ENCODE measurements at regions not wholly inside any gene's neighbourhood (a gene's known extent, or its start where the extent isn't known, plus 50 kb on each side); places are given as distances from the start of the nearest gene placed in this dataset.

GRCh38 chr11:80771017-80771416, 1330.2 kb upstream of the TENM4 start:
- Histone ChIP-seq H3K4me1 (ENCODE audit: control insufficient read depth in 5 of 5, insufficient read depth in 5 of 5, low read length in 5 of 5) (no peaks in the 10 kb centered on the region), H3K27me3 (ENCODE audit: control insufficient read depth in 5 of 5, insufficient read depth in 4 of 5, low read length in 5 of 5) (no peaks in the 10 kb centered on the region), H3K36me3 (ENCODE audit: control insufficient read depth in 5 of 5, insufficient read depth in 5 of 5, low read length in 5 of 5) (no peaks in the 10 kb centered on the region), H3K4me3 (ENCODE audit: low read depth in 1 of 5, low read length in 5 of 5) (no peak overlapping the region), H3K9ac (ENCODE audit: low read length in 5 of 5) (no peak overlapping the region), H3K9me3 (ENCODE audit: control insufficient read depth in 5 of 5, low read length in 5 of 5) (no peaks in the 10 kb centered on the region), H3K27ac (ENCODE audit: low read depth, low read length) (no peak overlapping the region)

DNA sequence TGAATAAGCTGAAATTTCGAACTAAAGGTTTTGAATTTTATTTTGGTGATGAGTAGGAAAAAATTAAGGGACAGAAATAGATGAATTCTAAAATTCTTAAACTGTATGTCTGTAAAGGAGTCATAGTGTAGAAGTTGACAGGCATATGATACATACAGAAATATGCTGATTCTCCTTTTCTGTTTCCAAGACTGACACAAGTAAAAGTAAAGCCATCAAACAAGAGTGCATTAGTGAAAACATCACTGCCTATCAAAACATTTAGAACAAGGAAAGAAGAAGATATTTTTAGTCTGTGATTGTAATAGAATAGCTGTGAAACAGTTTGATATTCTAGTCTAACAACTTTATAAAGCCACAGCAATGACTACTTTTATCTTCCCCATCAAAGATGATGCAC, 1318.0 kb upstream of the TENM4 start:
- H3K9me3 ChIP-seq (ENCODE audit: control insufficient read depth in 5 of 5, low read length in 5 of 5): no peaks in the 10 kb centered on the region
- no peak overlapping the region for H3K27ac ChIP-seq (ENCODE audit: low read depth, low read length)
- H3K4me1 ChIP-seq (ENCODE audit: control insufficient read depth in 5 of 5, insufficient read depth in 5 of 5, low read length in 5 of 5): no peaks in the 10 kb centered on the region
- no peaks in the 10 kb centered on the region for H3K36me3 ChIP-seq (ENCODE audit: control insufficient read depth in 5 of 5, insufficient read depth in 5 of 5, low read length in 5 of 5)
- no peak overlapping the region for H3K9ac ChIP-seq (ENCODE audit: low read length in 5 of 5)
- no peak overlapping the region for H3K4me3 ChIP-seq (ENCODE audit: low read depth in 1 of 5, low read length in 5 of 5)
- H3K27me3 ChIP-seq (ENCODE audit: control insufficient read depth in 5 of 5, insufficient read depth in 4 of 5, low read length in 5 of 5): no peaks in the 10 kb centered on the region

GRCh38 chr11:80748207-80748925, 1307.5 kb upstream of the TENM4 start:
- no peak overlapping the region for H3K27ac ChIP-seq (ENCODE audit: low read depth, low read length)
- no peaks in the 10 kb centered on the region for H3K27me3 ChIP-seq (ENCODE audit: control insufficient read depth in 5 of 5, insufficient read depth in 4 of 5, low read length in 5 of 5)
- no peaks in the 10 kb centered on the region for H3K36me3 ChIP-seq (ENCODE audit: control insufficient read depth in 5 of 5, insufficient read depth in 5 of 5, low read length in 5 of 5)
- no peaks in the 10 kb centered on the region for H3K4me1 ChIP-seq (ENCODE audit: control insufficient read depth in 5 of 5, insufficient read depth in 5 of 5, low read length in 5 of 5)
- H3K9ac ChIP-seq (ENCODE audit: low read length in 5 of 5): no peak overlapping the region
- no peak overlapping the region for H3K4me3 ChIP-seq (ENCODE audit: low read depth in 1 of 5, low read length in 5 of 5)
- H3K9me3 ChIP-seq (ENCODE audit: control insufficient read depth in 5 of 5, low read length in 5 of 5): no peaks in the 10 kb centered on the region

DNA sequence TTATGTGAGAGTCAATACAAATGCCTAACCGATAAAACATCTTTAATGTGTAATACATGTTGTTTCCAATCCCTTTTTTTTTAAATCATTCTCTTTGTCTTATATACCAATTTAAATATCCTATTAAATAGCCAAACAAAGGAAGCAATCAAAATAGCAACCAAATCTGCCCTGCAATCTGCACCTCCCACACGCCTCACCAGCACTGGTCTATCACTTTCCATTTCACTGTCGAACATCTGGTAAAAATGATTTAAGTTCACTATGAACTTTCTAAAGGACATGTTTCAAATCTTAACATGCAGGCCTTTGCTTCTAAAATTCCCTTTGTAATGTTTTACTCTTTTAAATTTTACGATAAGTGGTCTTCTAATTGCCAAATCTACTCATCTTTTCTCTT, 1305.5 kb upstream of the TENM4 start:
- Histone ChIP-seq H3K9ac (ENCODE audit: low read length in 5 of 5) (no peak overlapping the region), H3K9me3 (ENCODE audit: control insufficient read depth in 5 of 5, low read length in 5 of 5) (no peaks in the 10 kb centered on the region), H3K27ac (ENCODE audit: low read depth, low read length) (no peak overlapping the region), H3K36me3 (ENCODE audit: control insufficient read depth in 5 of 5, insufficient read depth in 5 of 5, low read length in 5 of 5) (no peaks in the 10 kb centered on the region), H3K4me3 (ENCODE audit: low read depth in 1 of 5, low read length in 5 of 5) (no peak overlapping the region), H3K4me1 (ENCODE audit: control insufficient read depth in 5 of 5, insufficient read depth in 5 of 5, low read length in 5 of 5) (no peaks in the 10 kb centered on the region), H3K27me3 (ENCODE audit: control insufficient read depth in 5 of 5, insufficient read depth in 4 of 5, low read length in 5 of 5) (no peaks in the 10 kb centered on the region)

DNA sequence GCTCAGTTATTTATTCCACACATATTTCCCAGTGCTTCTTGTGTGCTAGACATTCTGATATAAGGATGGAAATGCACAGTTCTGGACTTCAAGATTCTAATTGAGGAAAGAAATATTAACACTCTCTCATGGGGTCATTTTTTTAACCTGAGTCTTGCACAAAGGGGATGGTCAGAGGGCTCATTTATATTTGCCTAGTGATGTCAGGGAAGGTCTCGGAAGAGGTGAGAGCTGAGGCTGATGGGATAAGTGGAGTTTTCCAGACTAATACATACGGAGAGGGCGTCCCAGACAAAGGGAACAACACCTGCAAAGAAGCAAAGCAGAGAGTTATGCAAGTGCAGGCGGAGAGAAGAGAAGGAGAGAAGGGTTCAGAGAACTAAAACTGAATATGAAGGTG, 1304.6 kb upstream of the TENM4 start:
- H3K27ac ChIP-seq (ENCODE audit: low read depth, low read length): no peak overlapping the region
- no peak overlapping the region for H3K4me3 ChIP-seq (ENCODE audit: low read depth in 1 of 5, low read length in 5 of 5)
- H3K9me3 ChIP-seq (ENCODE audit: control insufficient read depth in 5 of 5, low read length in 5 of 5): no peaks in the 10 kb centered on the region
- no peaks in the 10 kb centered on the region for H3K27me3 ChIP-seq (ENCODE audit: control insufficient read depth in 5 of 5, insufficient read depth in 4 of 5, low read length in 5 of 5)
- H3K36me3 ChIP-seq (ENCODE audit: control insufficient read depth in 5 of 5, insufficient read depth in 5 of 5, low read length in 5 of 5): no peaks in the 10 kb centered on the region
- no peak overlapping the region for H3K9ac ChIP-seq (ENCODE audit: low read length in 5 of 5)
- no peaks in the 10 kb centered on the region for H3K4me1 ChIP-seq (ENCODE audit: control insufficient read depth in 5 of 5, insufficient read depth in 5 of 5, low read length in 5 of 5)

DNA sequence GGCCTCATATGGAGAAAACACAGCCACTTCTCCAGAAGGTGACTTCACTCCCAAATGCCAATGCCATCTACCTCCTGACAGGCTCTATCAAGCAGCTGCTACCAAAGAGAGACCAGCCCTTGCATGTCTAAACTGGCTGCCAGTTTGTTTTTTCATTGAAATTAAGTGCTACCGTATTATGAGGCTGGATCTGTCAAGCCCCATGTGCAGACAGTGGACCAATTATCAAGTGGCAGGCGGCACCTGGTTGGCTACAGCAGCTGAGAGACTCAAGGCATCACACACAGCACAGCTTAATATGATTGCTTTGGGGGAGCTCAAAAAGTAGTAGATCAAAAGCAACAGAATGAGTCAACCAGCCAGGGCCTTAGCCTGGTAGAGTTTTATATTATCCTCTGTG, 1293.0 kb upstream of the TENM4 start:
- Histone ChIP-seq H3K9me3 (ENCODE audit: control insufficient read depth in 5 of 5, low read length in 5 of 5) (no peaks in the 10 kb centered on the region), H3K27ac (ENCODE audit: low read depth, low read length) (no peak overlapping the region), H3K36me3 (ENCODE audit: control insufficient read depth in 5 of 5, insufficient read depth in 5 of 5, low read length in 5 of 5) (no peaks in the 10 kb centered on the region), H3K9ac (ENCODE audit: low read length in 5 of 5) (no peak overlapping the region), H3K4me3 (ENCODE audit: low read depth in 1 of 5, low read length in 5 of 5) (no peak overlapping the region), H3K27me3 (ENCODE audit: control insufficient read depth in 5 of 5, insufficient read depth in 4 of 5, low read length in 5 of 5) (no peaks in the 10 kb centered on the region), H3K4me1 (ENCODE audit: control insufficient read depth in 5 of 5, insufficient read depth in 5 of 5, low read length in 5 of 5) (no peaks in the 10 kb centered on the region)

DNA sequence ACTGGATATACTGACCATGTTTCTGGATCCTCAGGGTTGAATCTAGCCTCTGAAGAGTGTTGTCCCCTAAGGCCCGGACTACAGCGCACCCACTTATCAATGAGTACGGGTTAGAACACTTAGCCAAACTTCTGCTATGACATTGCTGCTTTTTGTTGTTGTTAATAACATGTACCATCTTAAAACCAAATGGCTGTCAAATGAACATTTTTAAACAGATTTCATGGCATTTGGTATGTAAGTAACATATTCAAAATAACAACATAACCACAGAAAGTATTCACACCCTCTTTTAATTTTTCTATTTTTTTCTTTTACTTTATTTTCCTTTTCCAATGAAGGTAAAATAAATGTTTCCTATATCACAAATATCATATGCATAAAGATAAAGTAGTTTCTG, 1292.5 kb upstream of the TENM4 start:
- Histone ChIP-seq H3K36me3 (ENCODE audit: control insufficient read depth in 5 of 5, insufficient read depth in 5 of 5, low read length in 5 of 5) (no peaks in the 10 kb centered on the region), H3K9me3 (ENCODE audit: control insufficient read depth in 5 of 5, low read length in 5 of 5) (no peaks in the 10 kb centered on the region), H3K27ac (ENCODE audit: low read depth, low read length) (no peak overlapping the region), H3K4me1 (ENCODE audit: control insufficient read depth in 5 of 5, insufficient read depth in 5 of 5, low read length in 5 of 5) (no peaks in the 10 kb centered on the region), H3K4me3 (ENCODE audit: low read depth in 1 of 5, low read length in 5 of 5) (no peak overlapping the region), H3K27me3 (ENCODE audit: control insufficient read depth in 5 of 5, insufficient read depth in 4 of 5, low read length in 5 of 5) (no peaks in the 10 kb centered on the region), H3K9ac (ENCODE audit: low read length in 5 of 5) (no peak overlapping the region)

DNA sequence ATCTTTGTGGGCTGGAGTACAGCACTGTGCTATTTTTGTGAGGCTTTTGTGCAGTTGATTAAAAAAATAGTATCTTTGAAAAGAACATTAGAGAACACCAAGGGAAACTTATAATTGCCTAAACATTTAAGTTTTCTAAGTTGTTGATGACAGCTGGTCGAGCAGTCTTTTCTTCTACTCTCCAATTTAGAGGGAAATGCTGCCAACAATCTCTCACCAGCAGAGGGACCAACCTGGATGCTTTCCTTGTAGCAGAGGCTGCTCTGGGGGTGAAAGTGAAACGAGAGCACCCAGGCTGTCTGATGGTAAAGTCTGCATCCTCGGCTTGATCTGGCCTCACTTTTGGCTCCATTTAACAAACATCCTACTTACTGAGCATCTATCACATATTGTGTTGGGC, 1286.5 kb upstream of the TENM4 start:
- Histone ChIP-seq H3K27me3 (ENCODE audit: control insufficient read depth in 5 of 5, insufficient read depth in 4 of 5, low read length in 5 of 5) (no peaks in the 10 kb centered on the region), H3K9me3 (ENCODE audit: control insufficient read depth in 5 of 5, low read length in 5 of 5) (no peaks in the 10 kb centered on the region), H3K27ac (ENCODE audit: low read depth, low read length) (no peak overlapping the region)

GRCh38 chr11:80726236-80726635, 1285.4 kb upstream of the TENM4 start:
- Histone ChIP-seq H3K9me3 (ENCODE audit: control insufficient read depth in 5 of 5, low read length in 5 of 5) (no peaks in the 10 kb centered on the region), H3K27ac (ENCODE audit: low read depth, low read length) (no peak overlapping the region), H3K36me3 (ENCODE audit: control insufficient read depth in 5 of 5, insufficient read depth in 5 of 5, low read length in 5 of 5) (no peaks in the 10 kb centered on the region), H3K4me1 (ENCODE audit: control insufficient read depth in 5 of 5, insufficient read depth in 5 of 5, low read length in 5 of 5) (peaks cover 0 to 6% (median 0%) of the 10 kb centered on the region in 5 donors), H3K27me3 (ENCODE audit: control insufficient read depth in 5 of 5, insufficient read depth in 4 of 5, low read length in 5 of 5) (no peaks in the 10 kb centered on the region), H3K9ac (ENCODE audit: low read length in 5 of 5) (no peak overlapping the region), H3K4me3 (ENCODE audit: low read depth in 1 of 5, low read length in 5 of 5) (no peak overlapping the region)

More for the DNA sequence above, 1286.5 kb upstream of the TENM4 start:
- Histone ChIP-seq H3K4me3 (ENCODE audit: low read depth in 1 of 5, low read length in 5 of 5) (no peak overlapping the region), H3K4me1 (ENCODE audit: control insufficient read depth in 5 of 5, insufficient read depth in 5 of 5, low read length in 5 of 5) (peaks cover 0 to 6% (median 0%) of the 10 kb centered on the region in 5 donors), H3K9ac (ENCODE audit: low read length in 5 of 5) (no peak overlapping the region), H3K36me3 (ENCODE audit: control insufficient read depth in 5 of 5, insufficient read depth in 5 of 5, low read length in 5 of 5) (no peaks in the 10 kb centered on the region)

GRCh38 chr11:80724366-80724765, 1283.5 kb upstream of the TENM4 start:
- Histone ChIP-seq H3K36me3 (ENCODE audit: control insufficient read depth in 5 of 5, insufficient read depth in 5 of 5, low read length in 5 of 5) (no peaks in the 10 kb centered on the region), H3K9me3 (ENCODE audit: control insufficient read depth in 5 of 5, low read length in 5 of 5) (no peaks in the 10 kb centered on the region), H3K9ac (ENCODE audit: low read length in 5 of 5) (no peak overlapping the region), H3K27ac (ENCODE audit: low read depth, low read length) (no peak overlapping the region), H3K4me3 (ENCODE audit: low read depth in 1 of 5, low read length in 5 of 5) (no peak overlapping the region), H3K27me3 (ENCODE audit: control insufficient read depth in 5 of 5, insufficient read depth in 4 of 5, low read length in 5 of 5) (no peaks in the 10 kb centered on the region), H3K4me1 (ENCODE audit: control insufficient read depth in 5 of 5, insufficient read depth in 5 of 5, low read length in 5 of 5) (peaks cover 0 to 6% (median 0%) of the 10 kb centered on the region in 5 donors)

Measured in subcutaneous abdominal adipose tissue (tissue), 5 donors.